Adrenal gland (tissue), 9 donors: ENCODE measurements at regions not wholly inside any gene's neighbourhood (a gene's known extent, or its start where the extent isn't known, plus 50 kb on each side); places are given as distances from the start of the nearest gene placed in this dataset.

Experiments used
- DNase-seq, 7 donors: peaks; one replicate each; pipeline ENCODE4 v3.0.0-alpha.2; 2019 to 2020
- H3K27ac ChIP-seq, 5 donors: fragments of 200-600 bp; sonication (generic) in 4 of 5; 1 replicate in 3 of 5; 2 replicates in 2 of 5; pipeline versions ENCODE4 v1.5.1 to v1.8.0; 2016 to 2020; ENCODE audit warnings: mild to moderate bottlenecking in 1 of 5
- H3K27me3 ChIP-seq: fragments of 200-600 bp; 2 replicates; pipeline ENCODE4 v1.8.0; 2021
- H3K36me3 ChIP-seq, 2 donors: fragments of 200-600 bp; replicated peaks in 1 of 2; 1 replicate in 1 of 2; 2 replicates in 1 of 2; pipeline versions ENCODE4 v1.5.1 to v1.8.0; 2018 to 2022
- H3K4me1 ChIP-seq, 2 donors: fragments of 200-600 bp; replicated peaks in 1 of 2; 1 replicate in 1 of 2; 2 replicates in 1 of 2; pipeline versions ENCODE4 v1.5.1 to v1.8.0; 2018 to 2021
- H3K4me3 ChIP-seq, 4 donors: fragments of 200-600 bp; sonication (generic) in 3 of 4; one replicate each; pipeline ENCODE4 v1.5.1; 2016 to 2018
- H3K9me3 ChIP-seq, 3 donors: fragments of 200-600 bp; sonication (generic) in 1 of 3; replicated peaks in 1 of 3; 1 replicate in 2 of 3; 2 replicates in 1 of 3; pipeline versions ENCODE4 v1.5.1 to v1.8.0; 2016 to 2021
- POLR2A ChIP-seq, 2 donors: fragments of 450-650 bp; IDR thresholded peaks; one replicate each; pipeline ENCODE4 v1.6.1; 2017; ENCODE audit warnings: antibody characterized with exemption in 2 of 2, mild to moderate bottlenecking in 2 of 2, moderate library complexity in 1 of 2
- WGBS, 4 donors: extraction: QIAGEN DNeasy Blood & Tissue Kit in 2 of 4; methylation state at CpG; one replicate each; pipeline versions ENCODE4 v1.1.5 to v1.1.7; 2013 to 2017; 5-methylcytosine and 5-hydroxymethylcytosine counted together
- intact Hi-C, 2 donors: fragments of 100-400 bp; cut with DNase I; formaldehyde crosslinking; loops; one replicate each; pipeline versions ENCODE4 v1.14.1 to v1.15.0; 2022 to 2023
- TF ChIP-seq, protein P1 (sequence below), 6 experiments: fragments of 450-650 bp in 4 of 6; fragments of 200-600 bp in 2 of 6; sonication (generic) in 1 of 6; IDR thresholded peaks; 1 replicate in 5 of 6; 2 replicates in 1 of 6; pipeline versions ENCODE4 v1.5.1 to v1.8.0; 2016 to 2021; ENCODE audit warnings: antibody characterized with exemption in 6 of 6, mild to moderate bottlenecking in 2 of 6, moderate library complexity in 1 of 6
- donor health status: healthy with polysubstance abuse.
- donor health status: Bipolar disorder and iron deficiency.
- donor health status: DM: yes; HTN: yes; CAD: no.
- donor health status: DM: no; HTN: no; CAD: no.
- donor health status: DM: no; HTN: no; CAD: no.

- intact Hi-C loops: no loop called here
- DNase-seq: no peak
- no peaks in the 10 kb centered on the region for H3K9me3 ChIP-seq
- H3K4me1 ChIP-seq: no peaks in the 10 kb centered on the region
- H3K27ac ChIP-seq: no peak overlapping the region
- H3K36me3 ChIP-seq: no peaks in the 10 kb centered on the region
- TF ChIP-seq POLR2A (IDR thresholded peaks at IDR 0.05): no peak
- TF ChIP-seq, protein P1, sequence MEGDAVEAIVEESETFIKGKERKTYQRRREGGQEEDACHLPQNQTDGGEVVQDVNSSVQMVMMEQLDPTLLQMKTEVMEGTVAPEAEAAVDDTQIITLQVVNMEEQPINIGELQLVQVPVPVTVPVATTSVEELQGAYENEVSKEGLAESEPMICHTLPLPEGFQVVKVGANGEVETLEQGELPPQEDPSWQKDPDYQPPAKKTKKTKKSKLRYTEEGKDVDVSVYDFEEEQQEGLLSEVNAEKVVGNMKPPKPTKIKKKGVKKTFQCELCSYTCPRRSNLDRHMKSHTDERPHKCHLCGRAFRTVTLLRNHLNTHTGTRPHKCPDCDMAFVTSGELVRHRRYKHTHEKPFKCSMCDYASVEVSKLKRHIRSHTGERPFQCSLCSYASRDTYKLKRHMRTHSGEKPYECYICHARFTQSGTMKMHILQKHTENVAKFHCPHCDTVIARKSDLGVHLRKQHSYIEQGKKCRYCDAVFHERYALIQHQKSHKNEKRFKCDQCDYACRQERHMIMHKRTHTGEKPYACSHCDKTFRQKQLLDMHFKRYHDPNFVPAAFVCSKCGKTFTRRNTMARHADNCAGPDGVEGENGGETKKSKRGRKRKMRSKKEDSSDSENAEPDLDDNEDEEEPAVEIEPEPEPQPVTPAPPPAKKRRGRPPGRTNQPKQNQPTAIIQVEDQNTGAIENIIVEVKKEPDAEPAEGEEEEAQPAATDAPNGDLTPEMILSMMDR (IDR thresholded peaks at IDR 0.05): no peak
- H3K4me3 ChIP-seq: no peak overlapping the region
- no peaks in the 10 kb centered on the region for H3K27me3 ChIP-seq
- WGBS, 4 donors: 48 to 54% (median 50%) methylated on average over 3 of the region's 3 CpGs
Measured at GRCh38 chr2:163877316-163877715, 141.5 kb upstream of the FIGN start.

DNA sequence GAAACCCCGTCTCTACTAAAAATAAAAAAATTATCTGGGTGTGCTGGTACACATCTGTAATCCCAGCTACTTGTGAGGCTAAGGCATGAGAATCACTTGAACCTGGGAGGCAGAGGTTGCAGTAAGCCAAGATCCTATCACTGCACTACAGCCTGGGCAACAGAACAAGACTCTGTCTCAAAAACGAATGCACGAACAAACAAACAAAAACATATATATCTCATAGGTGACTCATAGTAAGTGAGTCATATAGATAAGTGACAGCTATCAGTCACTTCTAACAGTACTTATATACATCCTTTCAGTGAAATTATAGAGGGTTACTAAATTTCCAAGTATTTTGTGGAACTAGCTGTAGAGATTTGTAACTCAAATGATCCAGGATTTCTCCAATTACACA, 127.3 kb upstream of the FIGN start:
- no peak for TF ChIP-seq POLR2A (IDR thresholded peaks at IDR 0.05)
- TF ChIP-seq, protein P1 (IDR thresholded peaks at IDR 0.05): no peak
- 71 to 82% (median 80%) methylated on average over 3 of the region's 3 CpGs for WGBS, 4 donors
- intact Hi-C loops: no loop called here

GRCh38 chr2:163859951-163860350, 124.1 kb upstream of the FIGN start:
- DNase-seq: no peak
- Histone ChIP-seq H3K9me3 (no peaks in the 10 kb centered on the region), H3K27ac (no peak overlapping the region), H3K27me3 (no peaks in the 10 kb centered on the region), H3K36me3 (no peaks in the 10 kb centered on the region), H3K4me1 (no peaks in the 10 kb centered on the region), H3K4me3 (peak overlapping the region in 1 of 4 donors; percentile 12)
- TF ChIP-seq, protein P1 (IDR thresholded peaks at IDR 0.05): no peak
- TF ChIP-seq POLR2A (IDR thresholded peaks at IDR 0.05): no peak
- intact Hi-C loops: no loop called here

More for the DNA sequence above, 127.3 kb upstream of the FIGN start:
- Histone ChIP-seq H3K27me3 (no peaks in the 10 kb centered on the region), H3K9me3 (no peaks in the 10 kb centered on the region), H3K36me3 (no peaks in the 10 kb centered on the region), H3K4me1 (no peaks in the 10 kb centered on the region), H3K27ac (no peak overlapping the region), H3K4me3 (no peak overlapping the region)
- DNase-seq: no peak

DNA sequence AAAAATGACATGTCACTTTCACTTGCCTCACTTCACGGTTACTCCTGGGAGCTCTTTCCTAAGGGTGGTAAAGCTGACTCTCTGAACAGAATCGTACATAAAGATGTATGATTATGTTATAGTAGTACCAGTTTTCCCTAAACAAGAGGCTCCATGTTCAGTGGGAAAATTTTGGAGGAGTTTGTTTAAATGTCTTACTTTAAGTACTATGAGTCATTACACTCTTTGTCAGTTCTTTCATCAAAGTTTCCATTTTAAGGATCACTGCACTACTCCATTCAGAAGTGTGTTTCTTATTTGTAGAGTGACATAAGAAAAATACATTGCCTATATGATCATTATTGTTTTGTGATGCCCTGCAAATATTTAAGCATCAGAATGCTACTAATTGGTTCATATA, 121.1 kb upstream of the FIGN start:
- no peaks in the 10 kb centered on the region for H3K4me1 ChIP-seq
- intact Hi-C loops: no loop called here
- no peaks in the 10 kb centered on the region for H3K27me3 ChIP-seq
- DNase-seq: no peak
- no peaks in the 10 kb centered on the region for H3K9me3 ChIP-seq
- 30 to 44% (median 35%) methylated on average over 2 of the region's 2 CpGs for WGBS, 4 donors
- TF ChIP-seq, protein P1 (IDR thresholded peaks at IDR 0.05): no peak
- no peak for TF ChIP-seq POLR2A (IDR thresholded peaks at IDR 0.05)
- no peaks in the 10 kb centered on the region for H3K36me3 ChIP-seq
- no peak overlapping the region for H3K4me3 ChIP-seq
- H3K27ac ChIP-seq: no peak overlapping the region
